ENCODE measurements at regions not wholly inside any gene's neighbourhood (a gene's known extent, or its start where the extent isn't known, plus 50 kb on each side); places are given as distances from the start of the nearest gene placed in this dataset.

GRCh38 chr3:117084739-117085270 is 375.2 kb downstream of the TUSC7 start:
- TF ChIP-seq, protein P1, sequence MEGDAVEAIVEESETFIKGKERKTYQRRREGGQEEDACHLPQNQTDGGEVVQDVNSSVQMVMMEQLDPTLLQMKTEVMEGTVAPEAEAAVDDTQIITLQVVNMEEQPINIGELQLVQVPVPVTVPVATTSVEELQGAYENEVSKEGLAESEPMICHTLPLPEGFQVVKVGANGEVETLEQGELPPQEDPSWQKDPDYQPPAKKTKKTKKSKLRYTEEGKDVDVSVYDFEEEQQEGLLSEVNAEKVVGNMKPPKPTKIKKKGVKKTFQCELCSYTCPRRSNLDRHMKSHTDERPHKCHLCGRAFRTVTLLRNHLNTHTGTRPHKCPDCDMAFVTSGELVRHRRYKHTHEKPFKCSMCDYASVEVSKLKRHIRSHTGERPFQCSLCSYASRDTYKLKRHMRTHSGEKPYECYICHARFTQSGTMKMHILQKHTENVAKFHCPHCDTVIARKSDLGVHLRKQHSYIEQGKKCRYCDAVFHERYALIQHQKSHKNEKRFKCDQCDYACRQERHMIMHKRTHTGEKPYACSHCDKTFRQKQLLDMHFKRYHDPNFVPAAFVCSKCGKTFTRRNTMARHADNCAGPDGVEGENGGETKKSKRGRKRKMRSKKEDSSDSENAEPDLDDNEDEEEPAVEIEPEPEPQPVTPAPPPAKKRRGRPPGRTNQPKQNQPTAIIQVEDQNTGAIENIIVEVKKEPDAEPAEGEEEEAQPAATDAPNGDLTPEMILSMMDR (IDR thresholded peaks at IDR 0.05; ENCODE audit: low read depth, low read length) = no peak
- Histone ChIP-seq H3K9me3 (ENCODE audit: low read depth) (no peaks in the 10 kb centered on the region), H3K36me3 (no peaks in the 10 kb centered on the region), H3K27me3 (no peaks in the 10 kb centered on the region), H3K27ac (no peak overlapping the region), H3K4me3 (no peak overlapping the region), H3K4me1 (ENCODE audit: low read depth) (no peaks in the 10 kb centered on the region)
- DNase-seq (ENCODE audit: low read depth in 1 of 2, low spot score in 1 of 2) = no peak

DNA sequence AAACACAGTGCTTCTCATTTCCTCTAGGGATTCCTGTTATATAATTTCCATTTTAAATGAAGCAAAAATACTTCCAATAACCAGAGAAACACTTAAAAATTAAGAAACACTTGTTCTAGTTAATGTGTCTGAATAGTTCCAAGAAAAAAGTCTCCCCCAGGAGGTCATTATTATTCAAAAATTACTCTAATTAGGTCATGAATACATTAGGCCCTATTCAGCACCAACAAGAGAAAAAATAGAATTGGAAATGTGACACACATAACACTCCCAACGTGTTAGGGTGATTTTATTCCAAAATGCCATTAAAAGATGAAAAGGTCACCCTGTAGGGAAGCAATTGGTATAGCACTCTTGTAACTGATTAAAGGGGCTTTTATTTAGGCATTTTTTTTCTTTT is 382.1 kb downstream of the TUSC7 start:
- Histone ChIP-seq H3K27me3 (no peaks in the 10 kb centered on the region), H3K36me3 (no peaks in the 10 kb centered on the region), H3K27ac (no peak overlapping the region), H3K4me3 (no peak overlapping the region), H3K4me1 (ENCODE audit: low read depth) (no peaks in the 10 kb centered on the region), H3K9me3 (ENCODE audit: low read depth) (no peaks in the 10 kb centered on the region)
- no peak for DNase-seq (ENCODE audit: low read depth in 1 of 2, low spot score in 1 of 2)
- TF ChIP-seq, protein P1 (IDR thresholded peaks at IDR 0.05; ENCODE audit: low read depth, low read length) = no peak

DNA sequence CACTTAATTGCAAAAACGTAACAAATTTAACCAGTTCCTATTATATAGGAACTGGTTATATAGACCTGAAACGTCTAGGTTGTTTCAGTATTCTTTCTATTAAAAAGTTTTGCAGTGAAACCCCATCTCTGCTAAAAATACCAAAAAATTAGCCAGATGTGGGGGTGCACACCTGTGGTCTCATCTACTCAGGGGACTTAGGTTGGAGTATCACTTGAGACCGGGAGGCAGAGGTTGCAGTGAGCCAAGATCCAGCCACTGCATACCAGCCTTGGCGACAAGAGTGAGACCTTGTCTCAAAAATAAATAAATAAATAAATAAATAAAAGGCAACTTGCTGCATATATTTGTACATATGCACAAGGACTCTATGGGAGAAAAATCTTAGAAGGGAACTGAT is 387.0 kb downstream of the TUSC7 start:
- Histone ChIP-seq H3K4me1 (ENCODE audit: low read depth) (no peaks in the 10 kb centered on the region), H3K27me3 (no peaks in the 10 kb centered on the region), H3K36me3 (no peaks in the 10 kb centered on the region), H3K4me3 (no peak overlapping the region), H3K27ac (no peak overlapping the region), H3K9me3 (ENCODE audit: low read depth) (no peaks in the 10 kb centered on the region)
- TF ChIP-seq, protein P1 (IDR thresholded peaks at IDR 0.05; ENCODE audit: low read depth, low read length) = no peak
- DNase-seq (ENCODE audit: low read depth in 1 of 2, low spot score in 1 of 2) = no peak

GRCh38 chr3:117097351-117097750 is 387.8 kb downstream of the TUSC7 start:
- Histone ChIP-seq H3K4me3 (no peak overlapping the region), H3K27me3 (no peaks in the 10 kb centered on the region), H3K4me1 (ENCODE audit: low read depth) (no peaks in the 10 kb centered on the region), H3K36me3 (no peaks in the 10 kb centered on the region), H3K9me3 (ENCODE audit: low read depth) (no peaks in the 10 kb centered on the region), H3K27ac (no peak overlapping the region)
- TF ChIP-seq, protein P1 (IDR thresholded peaks at IDR 0.05; ENCODE audit: low read depth, low read length) = no peak
- no peak for DNase-seq (ENCODE audit: low read depth in 1 of 2, low spot score in 1 of 2)

DNA sequence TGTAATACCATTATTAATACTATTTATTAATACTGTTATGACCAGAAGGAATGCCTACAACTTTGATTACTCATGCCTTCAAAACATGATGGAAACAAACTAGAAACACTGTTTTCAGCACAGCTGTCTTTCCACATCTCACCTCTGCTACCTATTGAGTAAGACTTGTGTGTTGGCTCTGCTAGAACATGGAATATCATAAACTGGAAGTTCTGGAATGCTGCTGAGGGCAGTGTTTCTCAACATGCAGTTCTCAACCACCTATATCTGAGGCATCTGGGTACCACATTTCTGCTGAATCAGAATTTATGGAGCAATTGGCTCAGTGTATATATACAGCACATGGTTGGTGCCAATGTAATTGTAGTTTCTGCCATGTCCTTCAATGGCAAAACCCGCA is 392.1 kb downstream of the TUSC7 start:
- TF ChIP-seq, protein P1 (IDR thresholded peaks at IDR 0.05; ENCODE audit: low read depth, low read length) = no peak
- no peaks in the 10 kb centered on the region for H3K27me3 ChIP-seq
- no peak overlapping the region for H3K4me3 ChIP-seq
- no peak overlapping the region for H3K27ac ChIP-seq
- H3K4me1 ChIP-seq (ENCODE audit: low read depth) = no peaks in the 10 kb centered on the region
- DNase-seq (ENCODE audit: low read depth in 1 of 2, low spot score in 1 of 2) = no peak
- no peaks in the 10 kb centered on the region for H3K9me3 ChIP-seq (ENCODE audit: low read depth)
- H3K36me3 ChIP-seq = no peaks in the 10 kb centered on the region

DNA sequence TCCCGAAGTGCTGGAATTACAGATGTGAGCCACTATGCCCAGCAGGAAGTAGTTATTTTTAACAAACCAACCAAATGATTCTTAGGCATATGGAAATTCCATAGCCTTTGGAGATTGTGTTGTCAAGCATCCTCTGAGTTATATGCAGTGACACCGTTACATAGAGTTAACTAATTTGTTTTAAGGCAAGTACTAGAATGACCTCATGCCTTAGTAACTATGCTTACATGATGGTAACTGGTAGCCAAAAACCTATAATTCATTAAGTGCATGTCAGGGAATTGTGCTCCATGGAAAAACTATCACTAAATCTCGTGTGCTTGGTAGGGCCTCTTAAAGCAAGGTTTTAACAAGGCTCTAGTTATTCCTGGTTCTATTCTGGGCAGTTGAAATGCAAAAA is 392.8 kb downstream of the TUSC7 start:
- no peaks in the 10 kb centered on the region for H3K27me3 ChIP-seq
- H3K36me3 ChIP-seq = no peaks in the 10 kb centered on the region
- TF ChIP-seq, protein P1 (IDR thresholded peaks at IDR 0.05; ENCODE audit: low read depth, low read length) = no peak
- DNase-seq (ENCODE audit: low read depth in 1 of 2, low spot score in 1 of 2) = no peak
- H3K4me1 ChIP-seq (ENCODE audit: low read depth) = no peaks in the 10 kb centered on the region
- no peak overlapping the region for H3K4me3 ChIP-seq
- H3K9me3 ChIP-seq (ENCODE audit: low read depth) = no peaks in the 10 kb centered on the region
- H3K27ac ChIP-seq = no peak overlapping the region

Measured in cardiac muscle cell (in vitro differentiated cells and primary cell).